ENCODE measurements at regions not wholly inside any gene's neighbourhood (a gene's known extent, or its start where the extent isn't known, plus 50 kb on each side); places are given as distances from the start of the nearest gene placed in this dataset.

- TF ChIP-seq POLR2A (IDR thresholded peaks at IDR 0.05) (no peak), CTCF (IDR thresholded peaks at IDR 0.05) (no peak)
Observed at GRCh38 chr7:54242776-54243175, 299.4 kb upstream of the VSTM2A start.
